GM21360 (cell line): ENCODE measurements at regions not wholly inside any gene's neighbourhood (a gene's known extent, or its start where the extent isn't known, plus 50 kb on each side); places are given as distances from the start of the nearest gene placed in this dataset.
"Not testable (repeated sequence)": the region's sequence is repeated elsewhere in the genome, so short reads cannot be mapped to it uniquely, and the experiment has no call there.

Experiments
- ATAC-seq: cut with Tn5 transposase; IDR thresholded peaks from one replicate; pipeline ENCODE4 v1.9.1; 2021; ENCODE audit warnings: mild to moderate bottlenecking, moderate library complexity; ENCODE audit not compliant: unreplicated experiment

GRCh38 chr1:188652678-188653077 lies 1823.9 kb downstream of the PLA2G4A start:
- ATAC-seq, result no peak

DNA sequence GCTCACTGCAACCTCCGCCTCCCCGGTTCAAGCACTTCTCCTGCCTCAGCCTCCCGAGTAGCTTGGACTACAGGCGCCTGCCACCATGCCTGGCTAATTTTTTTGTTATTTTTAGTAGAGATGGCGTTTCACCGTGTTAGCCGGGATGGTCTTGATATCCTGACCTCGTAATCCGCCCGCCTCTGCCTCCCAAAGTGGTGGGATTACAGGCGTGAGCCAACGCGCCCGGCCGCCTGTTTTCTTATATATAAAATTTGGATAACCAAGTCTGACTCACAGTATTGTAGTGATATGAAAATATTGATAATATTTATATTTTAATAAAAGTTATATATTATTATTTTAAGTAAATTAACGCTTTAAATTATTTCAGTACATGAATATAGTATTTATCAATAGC lies 1821.7 kb downstream of the BRINP3 start:
- not testable (repeated sequence) for ATAC-seq

DNA sequence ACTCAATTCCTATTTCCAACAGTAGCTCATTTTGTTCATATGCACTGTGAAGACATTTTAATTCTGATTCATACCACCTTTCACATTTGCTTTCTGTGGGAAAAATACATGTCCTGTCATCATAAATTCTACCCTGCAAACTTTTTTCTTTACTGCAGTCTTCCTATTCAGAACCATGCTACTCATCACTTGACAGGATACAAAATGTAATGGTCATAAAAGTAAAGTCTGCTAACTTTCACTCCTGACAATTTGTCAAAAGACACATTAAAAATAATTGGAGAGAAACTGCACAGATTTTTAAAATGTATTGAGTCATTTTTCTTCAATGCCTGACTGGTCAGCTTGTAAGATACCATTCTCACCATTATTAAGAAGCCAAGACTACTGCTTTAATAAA lies 1817.1 kb downstream of the BRINP3 start:
- no peak for ATAC-seq

- ATAC-seq, result no peak
Measured at GRCh38 chr1:188665477-188665876, 1812.2 kb downstream of the BRINP3 start.

DNA sequence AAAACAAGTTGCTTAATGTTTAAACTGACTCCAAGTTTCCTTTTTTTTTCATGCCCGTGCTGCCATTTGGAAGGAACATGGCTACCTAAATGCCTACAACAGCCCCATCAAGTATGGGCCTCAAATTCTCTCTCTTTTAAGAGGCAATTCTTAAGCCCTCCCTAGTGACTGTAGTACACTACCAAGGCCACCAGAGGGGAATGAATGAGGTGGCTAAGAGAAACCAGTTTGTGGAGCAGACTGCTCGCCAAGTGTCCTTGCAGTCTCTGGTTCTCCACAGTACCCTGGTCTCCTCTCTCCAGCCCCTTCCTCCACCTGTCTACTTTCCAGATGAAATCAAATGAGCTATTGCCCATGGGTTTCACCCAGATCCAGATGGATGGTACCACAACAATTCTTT lies 1809.6 kb downstream of the BRINP3 start:
- ATAC-seq, result no peak

- no peak for ATAC-seq
Measured at GRCh38 chr1:188669728-188670382, 1807.8 kb downstream of the BRINP3 start.

DNA sequence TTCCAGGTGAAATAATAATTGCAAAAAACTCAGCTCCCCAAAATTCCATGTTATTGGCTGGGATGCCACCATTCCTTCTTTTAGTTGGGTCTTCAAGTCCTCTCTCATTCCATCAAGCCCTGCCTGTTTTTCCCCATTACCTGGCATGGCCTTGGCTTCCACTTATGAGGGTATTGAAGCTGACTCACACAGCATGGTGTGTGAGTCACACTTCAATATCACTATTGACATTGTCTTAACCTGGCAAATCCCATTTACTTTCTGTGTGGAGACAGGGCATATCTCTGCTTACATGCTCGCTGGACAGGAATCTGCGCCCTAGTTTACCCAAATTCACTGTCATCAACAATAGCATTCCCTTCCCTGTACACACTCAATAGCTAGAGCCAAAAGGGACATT lies 1806.8 kb downstream of the BRINP3 start:
- no peak for ATAC-seq

DNA sequence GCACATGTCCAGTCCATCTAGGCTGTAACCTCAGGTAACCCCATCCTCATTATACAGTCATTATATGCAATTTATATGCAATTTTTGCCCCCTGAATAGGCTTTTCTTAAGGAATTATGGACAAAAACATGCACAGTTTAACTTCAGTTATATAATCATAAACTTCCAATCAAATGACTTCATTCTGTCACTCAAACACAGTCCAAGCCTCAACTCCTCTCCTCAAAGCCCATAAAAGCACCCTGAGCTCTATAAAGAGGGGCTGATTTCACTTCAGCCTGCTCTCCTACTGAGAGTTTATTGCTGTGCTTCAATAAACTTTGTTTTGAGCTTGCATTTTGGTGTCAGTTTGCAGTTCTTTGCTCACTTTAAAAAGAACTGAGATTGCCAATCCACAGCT lies 1805.5 kb downstream of the BRINP3 start:
- ATAC-seq, result no peak

GRCh38 chr1:188689542-188689941 lies 1788.1 kb downstream of the BRINP3 start:
- no peak for ATAC-seq

- ATAC-seq, result no peak
Measured at GRCh38 chr1:188700116-188700515, 1777.5 kb downstream of the BRINP3 start.

DNA sequence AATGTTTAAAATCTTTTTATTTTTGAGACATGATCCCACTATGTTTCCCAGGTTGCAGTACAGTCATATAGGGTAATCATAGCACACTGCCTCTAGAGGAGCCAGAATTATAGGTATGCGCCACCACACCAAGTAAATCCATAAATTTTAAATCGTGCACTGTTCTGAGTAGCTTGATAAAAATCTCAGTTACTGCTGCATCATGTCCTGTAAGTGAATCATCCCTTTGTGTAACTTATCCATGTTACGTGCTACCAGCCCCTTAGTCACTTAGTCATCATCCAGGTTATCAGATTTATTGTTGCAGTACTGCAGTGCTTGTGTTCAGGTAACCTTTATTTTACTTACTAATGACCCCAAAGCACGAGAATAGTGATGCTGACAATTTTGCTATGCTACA lies 1770.9 kb downstream of the BRINP3 start:
- no peak for ATAC-seq

DNA sequence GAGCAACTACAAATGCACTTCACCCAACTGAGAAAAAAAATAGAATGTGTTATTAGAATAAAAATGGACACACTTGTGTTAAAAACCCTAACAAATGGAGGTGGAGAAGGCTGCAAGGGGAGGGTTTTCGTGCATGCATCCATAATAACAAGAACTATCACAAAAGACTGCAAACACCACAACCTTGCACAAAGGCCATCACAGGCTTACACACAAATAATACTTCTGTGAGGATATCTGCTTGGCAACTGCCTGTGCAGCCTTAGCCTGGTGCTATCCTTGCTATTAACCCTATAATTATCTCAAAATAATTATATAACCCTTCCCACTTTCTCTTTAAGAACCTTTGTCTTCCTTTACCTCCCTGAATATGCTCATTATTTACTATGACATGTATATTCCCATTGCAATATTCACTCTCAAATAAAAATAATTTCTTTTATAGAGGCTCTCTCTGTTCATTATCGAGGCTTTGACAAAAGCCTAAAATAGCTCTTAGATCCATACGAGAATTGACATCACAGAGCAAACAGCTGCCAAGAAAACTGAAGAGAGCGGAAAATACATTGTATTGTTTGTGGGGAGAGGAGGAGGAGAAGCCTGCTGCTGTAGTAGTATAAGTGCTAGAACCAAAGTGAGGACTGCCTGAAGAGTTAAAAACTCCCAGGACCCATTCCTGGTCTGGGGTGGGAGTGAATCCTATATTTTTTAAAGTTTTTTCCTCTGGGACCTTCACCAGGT lies 1768.7 kb downstream of the BRINP3 start:
- ATAC-seq, result no peak

- no peak for ATAC-seq
Measured at GRCh38 chr1:188715566-188715965, 1762.1 kb downstream of the BRINP3 start.

DNA sequence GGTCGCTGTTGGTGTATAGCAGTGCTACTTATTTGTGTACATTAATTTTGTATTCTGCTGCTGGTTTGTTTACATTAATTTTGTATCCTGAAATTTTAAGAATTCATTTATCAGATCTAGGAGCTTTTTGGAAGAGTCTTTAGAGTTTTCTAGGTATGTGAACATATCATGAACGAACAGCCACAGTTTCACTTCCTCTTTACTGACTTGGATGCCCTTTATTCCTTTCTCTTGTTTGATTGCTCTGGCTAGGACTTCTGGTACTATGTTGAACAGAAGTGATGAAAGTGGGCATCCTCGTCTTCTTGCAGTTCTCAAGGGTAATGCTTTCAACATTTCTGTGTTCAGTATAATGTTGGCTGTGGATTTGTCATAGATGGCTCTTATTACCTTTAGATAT lies 1757.9 kb downstream of the BRINP3 start:
- no peak for ATAC-seq

DNA sequence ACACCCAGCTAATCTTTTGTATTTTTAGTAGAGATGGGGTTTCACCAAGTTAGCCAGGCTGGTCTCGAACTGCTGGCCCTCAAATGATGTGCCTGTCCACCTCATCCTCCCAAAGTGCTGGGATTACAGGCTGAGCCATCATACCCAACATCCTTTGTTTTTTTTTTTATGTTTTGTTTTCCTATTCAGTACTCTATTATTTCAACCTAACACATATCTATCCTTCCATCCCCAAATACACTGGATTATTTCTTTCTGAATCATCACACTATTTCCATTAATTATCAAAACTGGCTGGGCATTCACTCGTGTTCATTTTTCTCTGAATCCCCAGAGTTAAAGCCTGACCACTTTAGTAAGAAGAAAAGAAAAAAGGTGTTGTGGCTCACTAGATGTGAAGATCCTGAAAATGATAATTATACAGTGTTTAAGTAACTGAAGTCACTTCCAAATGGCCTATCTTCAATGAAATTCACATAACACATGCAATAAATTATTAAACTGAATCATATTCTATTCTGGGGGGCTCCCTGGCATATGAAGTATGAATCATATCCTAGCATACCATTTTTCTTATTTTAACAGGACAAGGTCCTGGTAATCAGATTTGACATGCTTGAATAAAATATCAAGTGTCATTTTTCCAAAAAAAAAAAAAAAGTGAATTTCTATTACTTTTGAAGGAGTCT lies 1754.2 kb downstream of the BRINP3 start:
- no peak for ATAC-seq

GRCh38 chr1:188729039-188729438 lies 1748.6 kb downstream of the BRINP3 start:
- ATAC-seq, result no peak

- ATAC-seq, result no peak
Measured at GRCh38 chr1:188735567-188735966, 1742.1 kb downstream of the BRINP3 start.

DNA sequence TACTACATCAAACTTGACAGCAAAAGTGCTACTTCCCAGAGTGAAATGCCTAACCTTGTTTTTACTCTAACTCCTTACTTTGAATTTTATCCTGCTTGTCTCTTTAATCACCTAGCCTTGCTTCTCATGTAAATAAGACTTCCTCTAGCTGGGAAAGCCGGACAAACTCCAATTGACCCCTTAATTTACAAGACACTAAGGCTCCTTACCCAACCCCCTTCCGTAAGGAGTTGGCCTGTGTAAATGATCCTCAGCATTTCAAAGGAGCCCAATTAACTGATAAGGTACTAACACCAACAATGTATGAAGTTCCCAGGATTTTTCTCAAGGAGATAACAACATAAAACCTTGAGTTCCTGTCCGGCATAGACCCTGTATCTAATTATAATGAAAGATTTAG lies 1728.4 kb downstream of the BRINP3 start:
- ATAC-seq, result not testable (repeated sequence)

DNA sequence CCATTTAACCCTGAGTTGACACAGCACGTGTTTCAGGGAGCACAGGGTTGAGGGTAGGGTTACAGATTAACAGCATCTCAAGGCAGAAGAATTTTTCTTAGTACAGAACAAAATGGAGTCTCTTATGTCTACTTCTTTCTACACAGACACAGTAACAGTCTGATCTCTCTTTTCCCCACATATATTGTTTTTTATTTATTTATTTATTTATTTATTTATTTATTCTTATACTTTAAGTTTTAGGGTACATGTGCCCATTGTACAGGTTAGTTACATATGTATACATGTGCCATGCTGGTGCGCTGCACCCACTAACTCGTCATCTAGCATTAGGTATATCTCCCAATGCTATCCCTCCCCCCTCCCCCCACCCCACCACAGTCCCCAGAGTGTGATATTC lies 1725.6 kb downstream of the BRINP3 start:
- not testable (repeated sequence) for ATAC-seq

GRCh38 chr1:188757747-188758146 lies 1719.9 kb downstream of the BRINP3 start:
- not testable (repeated sequence) for ATAC-seq

GRCh38 chr1:188761226-188761625 lies 1716.4 kb downstream of the BRINP3 start:
- ATAC-seq, result no peak

DNA sequence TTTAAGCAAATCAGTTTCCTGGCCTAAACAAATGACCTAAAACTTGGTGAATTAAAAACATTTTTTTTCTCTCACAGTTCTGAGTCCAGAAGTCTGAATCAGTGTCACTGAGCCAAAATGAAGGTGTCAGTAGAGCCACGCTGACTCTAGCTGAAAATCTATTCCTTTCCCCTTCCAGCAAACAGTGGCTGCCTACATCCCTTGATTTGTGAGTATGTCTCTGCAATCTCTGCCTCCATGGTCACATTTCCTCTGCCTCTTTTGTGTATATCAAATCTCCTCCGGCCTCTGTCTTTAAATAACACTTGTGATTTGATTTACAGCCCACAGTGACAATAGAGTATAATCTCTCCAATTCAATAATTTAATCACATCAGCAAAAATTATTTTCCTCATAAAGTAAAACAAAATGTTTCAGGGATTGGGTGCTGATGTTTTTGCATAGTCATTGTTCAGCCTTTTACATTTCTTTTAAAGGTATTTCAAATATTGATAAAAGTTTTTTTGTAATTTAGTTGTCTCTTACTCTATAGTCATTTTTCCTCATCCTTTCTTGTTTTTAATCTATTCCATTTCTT lies 1715.4 kb downstream of the BRINP3 start:
- no peak for ATAC-seq
